ENCODE measurements at regions not wholly inside any gene's neighbourhood (a gene's known extent, or its start where the extent isn't known, plus 50 kb on each side); places are given as distances from the start of the nearest gene placed in this dataset.

GRCh38 chr13:99446242-99446641 lies 55.0 kb upstream of the TM9SF2 start:
- TF ChIP-seq, protein P1, sequence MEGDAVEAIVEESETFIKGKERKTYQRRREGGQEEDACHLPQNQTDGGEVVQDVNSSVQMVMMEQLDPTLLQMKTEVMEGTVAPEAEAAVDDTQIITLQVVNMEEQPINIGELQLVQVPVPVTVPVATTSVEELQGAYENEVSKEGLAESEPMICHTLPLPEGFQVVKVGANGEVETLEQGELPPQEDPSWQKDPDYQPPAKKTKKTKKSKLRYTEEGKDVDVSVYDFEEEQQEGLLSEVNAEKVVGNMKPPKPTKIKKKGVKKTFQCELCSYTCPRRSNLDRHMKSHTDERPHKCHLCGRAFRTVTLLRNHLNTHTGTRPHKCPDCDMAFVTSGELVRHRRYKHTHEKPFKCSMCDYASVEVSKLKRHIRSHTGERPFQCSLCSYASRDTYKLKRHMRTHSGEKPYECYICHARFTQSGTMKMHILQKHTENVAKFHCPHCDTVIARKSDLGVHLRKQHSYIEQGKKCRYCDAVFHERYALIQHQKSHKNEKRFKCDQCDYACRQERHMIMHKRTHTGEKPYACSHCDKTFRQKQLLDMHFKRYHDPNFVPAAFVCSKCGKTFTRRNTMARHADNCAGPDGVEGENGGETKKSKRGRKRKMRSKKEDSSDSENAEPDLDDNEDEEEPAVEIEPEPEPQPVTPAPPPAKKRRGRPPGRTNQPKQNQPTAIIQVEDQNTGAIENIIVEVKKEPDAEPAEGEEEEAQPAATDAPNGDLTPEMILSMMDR (IDR thresholded peaks at IDR 0.05) = no peak
- TF ChIP-seq POLR2A (IDR thresholded peaks at IDR 0.05) = no peak
